Progenitor cell of endocrine pancreas (in vitro differentiated cells): ENCODE measurements at regions not wholly inside any gene's neighbourhood (a gene's known extent, or its start where the extent isn't known, plus 50 kb on each side); places are given as distances from the start of the nearest gene placed in this dataset.

Experiments
- DNase-seq: peaks from one replicate; pipeline ENCODE4 v3.0.0; 2021; ENCODE audit warnings: low spot score; ENCODE audit not compliant: unreplicated experiment
- H3K27ac Mint-ChIP-seq: 2 replicates; pipeline ENCODE4 v1.8.0; 2021; ENCODE audit warnings: mild to moderate bottlenecking, moderate library complexity, mixed read lengths
- H3K27me3 Mint-ChIP-seq: 2 replicates; pipeline ENCODE4 v1.8.0; 2021; ENCODE audit warnings: mixed read lengths
- H3K36me3 Mint-ChIP-seq: 2 replicates; pipeline ENCODE4 v1.8.0; 2022; ENCODE audit warnings: mixed read lengths; ENCODE audit not compliant: insufficient read depth
- H3K4me1 Mint-ChIP-seq: 2 replicates; pipeline ENCODE4 v1.8.0; 2021; ENCODE audit warnings: low read depth, mixed read lengths
- H3K4me3 Mint-ChIP-seq: 2 replicates; pipeline ENCODE4 v1.8.0; 2021; ENCODE audit warnings: low read depth, mild to moderate bottlenecking, moderate library complexity, mixed read lengths
- H3K9me3 Mint-ChIP-seq: 2 replicates; pipeline ENCODE4 v1.8.0; 2021; ENCODE audit warnings: low read depth, mixed read lengths
- TF ChIP-seq, protein P1 (sequence below): fragments of 200-600 bp; sonication (generic); IDR thresholded peaks from one replicate; pipeline ENCODE4 v1.5.0; 2021; ENCODE audit warnings: antibody characterized with exemption, mild to moderate bottlenecking; ENCODE audit not compliant: unreplicated experiment

DNA sequence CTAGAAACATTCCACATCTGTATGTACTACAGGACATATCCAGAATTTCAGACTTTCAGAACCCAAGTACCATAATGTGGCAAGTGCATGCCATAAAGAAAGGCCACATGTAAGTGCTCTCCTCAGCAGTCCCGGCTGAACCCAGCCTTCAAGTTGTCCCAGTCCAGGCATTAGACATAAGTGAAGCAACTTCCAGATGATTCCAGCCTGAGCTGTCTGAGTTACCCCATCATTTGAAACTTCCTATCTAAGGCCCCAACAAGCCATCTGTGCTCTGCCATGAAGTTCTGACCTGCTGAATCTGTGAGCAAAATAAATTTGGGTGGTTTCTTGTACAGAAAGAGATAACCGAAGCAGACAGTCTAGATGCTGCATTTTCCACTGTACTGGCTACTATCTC lies 218.8 kb downstream of the IPMK start:
- H3K27ac Mint-ChIP-seq = no peak overlapping the region

DNA sequence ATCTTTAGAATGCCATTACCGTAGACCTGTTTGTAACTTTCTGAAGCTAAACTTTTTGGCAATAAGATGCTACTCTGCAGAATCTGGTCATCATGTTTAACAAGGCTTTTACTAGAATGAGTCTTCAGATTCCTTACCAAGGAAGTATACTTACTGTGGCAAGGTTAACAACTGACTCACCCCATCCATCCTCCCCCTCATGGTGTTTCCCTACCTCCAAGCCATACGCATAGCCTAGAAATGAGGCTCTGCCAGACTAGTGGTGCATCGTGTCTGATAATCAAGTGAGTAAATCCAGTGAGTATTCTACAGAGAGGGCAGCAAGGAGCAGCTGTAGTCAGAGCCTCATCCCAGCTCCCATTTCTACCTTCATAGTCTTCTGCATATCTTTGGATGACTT lies 223.6 kb downstream of the IPMK start:
- Mint-ChIP-seq H3K9me3 (peaks cover 10% of the 10 kb centered on the region), H3K4me1 (no peaks in the 10 kb centered on the region), H3K4me3 (no peak overlapping the region), H3K27me3 (no peaks in the 10 kb centered on the region), H3K36me3 (no peaks in the 10 kb centered on the region), H3K27ac (no peak overlapping the region)
- TF ChIP-seq, protein P1, sequence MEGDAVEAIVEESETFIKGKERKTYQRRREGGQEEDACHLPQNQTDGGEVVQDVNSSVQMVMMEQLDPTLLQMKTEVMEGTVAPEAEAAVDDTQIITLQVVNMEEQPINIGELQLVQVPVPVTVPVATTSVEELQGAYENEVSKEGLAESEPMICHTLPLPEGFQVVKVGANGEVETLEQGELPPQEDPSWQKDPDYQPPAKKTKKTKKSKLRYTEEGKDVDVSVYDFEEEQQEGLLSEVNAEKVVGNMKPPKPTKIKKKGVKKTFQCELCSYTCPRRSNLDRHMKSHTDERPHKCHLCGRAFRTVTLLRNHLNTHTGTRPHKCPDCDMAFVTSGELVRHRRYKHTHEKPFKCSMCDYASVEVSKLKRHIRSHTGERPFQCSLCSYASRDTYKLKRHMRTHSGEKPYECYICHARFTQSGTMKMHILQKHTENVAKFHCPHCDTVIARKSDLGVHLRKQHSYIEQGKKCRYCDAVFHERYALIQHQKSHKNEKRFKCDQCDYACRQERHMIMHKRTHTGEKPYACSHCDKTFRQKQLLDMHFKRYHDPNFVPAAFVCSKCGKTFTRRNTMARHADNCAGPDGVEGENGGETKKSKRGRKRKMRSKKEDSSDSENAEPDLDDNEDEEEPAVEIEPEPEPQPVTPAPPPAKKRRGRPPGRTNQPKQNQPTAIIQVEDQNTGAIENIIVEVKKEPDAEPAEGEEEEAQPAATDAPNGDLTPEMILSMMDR = no peak
- no peak for DNase-seq

More for the DNA sequence above, 218.8 kb downstream of the IPMK start:
- H3K4me3 Mint-ChIP-seq = no peak overlapping the region
- TF ChIP-seq, protein P1 = no peak
- DNase-seq = no peak
- H3K9me3 Mint-ChIP-seq = no peaks in the 10 kb centered on the region
- H3K36me3 Mint-ChIP-seq = no peaks in the 10 kb centered on the region
- no peaks in the 10 kb centered on the region for H3K4me1 Mint-ChIP-seq
- no peaks in the 10 kb centered on the region for H3K27me3 Mint-ChIP-seq

DNA sequence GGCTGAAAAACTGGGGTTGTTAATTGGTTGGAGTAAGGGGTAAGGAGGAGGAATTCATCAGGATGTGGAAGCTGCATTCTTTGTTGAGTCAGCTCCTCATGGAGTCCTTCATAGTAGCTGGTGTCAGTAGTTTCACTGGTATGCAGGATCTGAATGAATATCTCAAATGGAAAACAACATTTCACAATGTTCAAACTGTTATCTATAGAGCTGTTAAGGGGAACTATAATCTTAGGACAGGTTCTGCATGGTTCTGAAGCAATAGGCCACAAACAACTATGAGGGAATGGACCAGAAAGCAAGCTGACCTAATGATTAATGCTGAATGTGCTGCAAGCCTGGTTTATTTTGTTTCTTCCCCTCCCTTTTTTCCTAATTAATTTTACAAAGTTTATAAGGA lies 225.8 kb downstream of the IPMK start:
- Mint-ChIP-seq H3K36me3 (no peaks in the 10 kb centered on the region), H3K9me3 (peaks cover 10% of the 10 kb centered on the region), H3K27ac (no peak overlapping the region), H3K27me3 (no peaks in the 10 kb centered on the region), H3K4me3 (no peak overlapping the region), H3K4me1 (no peaks in the 10 kb centered on the region)
- no peak for DNase-seq
- TF ChIP-seq, protein P1 = no peak

DNA sequence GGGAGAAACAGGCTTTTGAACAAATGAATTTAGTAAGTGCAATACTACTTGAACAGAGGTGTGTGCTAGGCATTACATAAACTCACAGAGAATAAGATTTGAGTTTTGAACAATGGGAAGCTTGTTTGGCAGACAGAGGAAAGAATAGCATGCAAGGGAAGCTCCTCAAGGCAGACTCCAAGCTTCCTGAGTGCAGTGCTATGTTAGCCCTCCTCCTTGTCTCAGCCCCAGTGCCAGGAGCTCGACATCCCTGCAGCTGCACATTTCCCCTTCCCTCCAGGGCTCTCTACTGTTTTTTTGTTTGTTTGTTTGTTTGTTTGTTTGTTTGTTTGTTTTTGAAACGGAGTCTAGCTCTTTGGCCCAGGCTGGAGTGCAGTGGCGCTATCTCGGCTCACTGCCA lies 237.5 kb downstream of the IPMK start:
- Mint-ChIP-seq H3K4me3 (no peak overlapping the region), H3K9me3 (peaks cover 9% of the 10 kb centered on the region), H3K4me1 (no peaks in the 10 kb centered on the region), H3K27me3 (no peaks in the 10 kb centered on the region), H3K36me3 (no peaks in the 10 kb centered on the region), H3K27ac (no peak overlapping the region)
- DNase-seq = no peak
- TF ChIP-seq, protein P1 = no peak

DNA sequence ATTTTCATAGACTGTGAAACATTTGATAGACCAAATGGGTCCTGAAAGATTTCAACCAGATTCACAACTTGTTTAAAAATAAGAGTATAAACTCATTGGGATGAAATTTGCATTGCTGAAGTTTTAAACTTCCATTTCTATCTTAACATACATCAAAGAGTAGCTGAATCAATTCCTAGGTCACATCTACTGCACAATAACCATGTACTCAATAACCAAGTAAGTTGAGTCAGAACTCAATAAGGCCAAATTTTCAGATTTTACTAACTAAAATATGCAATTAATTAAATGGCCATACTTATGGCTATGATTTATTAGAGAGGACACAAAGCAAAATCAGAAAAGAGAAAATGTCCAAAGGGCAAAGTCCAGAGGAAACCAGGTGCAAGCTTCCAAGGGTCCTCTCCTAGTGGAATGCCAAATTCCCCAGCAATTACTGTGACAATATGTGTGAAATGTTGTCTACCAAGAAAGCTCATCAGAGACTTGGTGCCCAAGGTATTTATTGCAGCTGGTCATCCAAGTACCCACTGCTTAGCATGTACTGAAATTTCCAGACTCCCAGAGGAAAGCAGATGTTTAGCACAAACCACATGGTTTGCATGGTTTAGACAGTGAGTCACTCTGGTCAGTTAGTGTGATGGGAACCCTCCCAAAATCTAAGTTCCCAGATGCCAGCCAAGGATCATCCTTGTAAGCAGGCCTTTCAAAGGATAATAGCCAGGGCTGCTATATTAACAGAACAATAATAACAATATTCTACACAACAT lies 238.9 kb downstream of the IPMK start:
- Mint-ChIP-seq H3K4me1 (peaks cover 2% of the 10 kb centered on the region), H3K27me3 (no peaks in the 10 kb centered on the region), H3K9me3 (peaks cover 11% of the 10 kb centered on the region), H3K27ac (no peak overlapping the region), H3K36me3 (no peaks in the 10 kb centered on the region), H3K4me3 (no peak overlapping the region)
- TF ChIP-seq, protein P1 = no peak
- no peak for DNase-seq
